Fibroblast of lung (primary cell): ENCODE measurements at regions not wholly inside any gene's neighbourhood (a gene's known extent, or its start where the extent isn't known, plus 50 kb on each side); places are given as distances from the start of the nearest gene placed in this dataset.

Source experiments
- DNase-seq, 2 donors: peaks; one replicate each; pipeline versions ENCODE4 v3.0.0 to v3.0.0-alpha.2; 2010; ENCODE audit warnings: low read depth in 2 of 2
- H2AFZ ChIP-seq: 2 replicates; pipeline ENCODE4 v1.5.1; 2012; ENCODE audit warnings: low read length, control low read depth, inconsistent platforms
- H3K27ac ChIP-seq: 2 replicates; pipeline ENCODE4 v1.5.1; 2011; ENCODE audit warnings: low read length, control low read depth; ENCODE audit not compliant: insufficient read depth
- H3K27me3 ChIP-seq: 2 replicates; pipeline ENCODE4 v1.5.1; 2011; ENCODE audit warnings: mild to moderate bottlenecking, low read length; ENCODE audit not compliant: control insufficient read depth, insufficient read depth
- H3K36me3 ChIP-seq: 2 replicates; pipeline ENCODE4 v1.5.1; 2011; ENCODE audit warnings: low read length; ENCODE audit not compliant: control insufficient read depth, insufficient read depth
- H3K4me1 ChIP-seq: 2 replicates; pipeline ENCODE4 v1.5.1; 2011; ENCODE audit warnings: low read length; ENCODE audit not compliant: control insufficient read depth, insufficient read depth; ENCODE audit errors: extremely low read depth
- H3K4me2 ChIP-seq: 2 replicates; pipeline ENCODE4 v1.5.1; 2011; ENCODE audit warnings: low read length, control low read depth; ENCODE audit not compliant: insufficient read depth; ENCODE audit errors: extremely low read depth
- H3K4me3 ChIP-seq, 4 experiments: fragments of 200-600 bp in 1 of 4; sonication (generic) in 1 of 4; replicated peaks in 1 of 4; 2 replicates each; pipeline ENCODE4 v1.5.1; 2011 to 2016; ENCODE audit warnings: low read length in 4 of 4, low read depth in 3 of 4, mild to moderate bottlenecking in 3 of 4, control low read depth in 2 of 4, inconsistent platforms in 1 of 4, mixed read lengths in 1 of 4; ENCODE audit not compliant: insufficient read depth in 1 of 4; ENCODE audit errors: control extremely low read depth in 1 of 4
- H3K79me2 ChIP-seq: 2 replicates; pipeline ENCODE4 v1.5.1; 2012; ENCODE audit warnings: mild to moderate bottlenecking, low read length, inconsistent platforms; ENCODE audit not compliant: control insufficient read depth, insufficient read depth
- H3K9ac ChIP-seq: 2 replicates; pipeline ENCODE4 v1.5.1; 2011; ENCODE audit warnings: mild to moderate bottlenecking, low read length, control low read depth; ENCODE audit not compliant: insufficient read depth
- H3K9me3 ChIP-seq: 2 replicates; pipeline ENCODE4 v1.5.1; 2012; ENCODE audit warnings: low read depth, low read length; ENCODE audit not compliant: control insufficient read depth, insufficient read depth
- H4K20me1 ChIP-seq: 2 replicates; pipeline ENCODE4 v1.5.1; 2011; ENCODE audit warnings: low read length; ENCODE audit not compliant: control insufficient read depth, insufficient read depth; ENCODE audit errors: extremely low read depth
- EZH2 ChIP-seq: IDR thresholded peaks from 2 replicates; pipeline ENCODE4 v1.5.1; 2012; ENCODE audit warnings: low read length, control low read depth, mild to moderate bottlenecking; ENCODE audit errors: missing control alignments
- TF ChIP-seq, protein P1 (sequence below), 2 donors: IDR thresholded peaks in 1 of 2; conservative IDR thresholded peaks in 1 of 2; 1 replicate in 1 of 2; 2 replicates in 1 of 2; pipeline ENCODE4 v1.5.1; 2011 to 2012; ENCODE audit warnings: low read length in 2 of 2, control low read depth in 1 of 2, inconsistent platforms in 1 of 2, low read depth in 1 of 2, mild to moderate bottlenecking in 1 of 2

DNA sequence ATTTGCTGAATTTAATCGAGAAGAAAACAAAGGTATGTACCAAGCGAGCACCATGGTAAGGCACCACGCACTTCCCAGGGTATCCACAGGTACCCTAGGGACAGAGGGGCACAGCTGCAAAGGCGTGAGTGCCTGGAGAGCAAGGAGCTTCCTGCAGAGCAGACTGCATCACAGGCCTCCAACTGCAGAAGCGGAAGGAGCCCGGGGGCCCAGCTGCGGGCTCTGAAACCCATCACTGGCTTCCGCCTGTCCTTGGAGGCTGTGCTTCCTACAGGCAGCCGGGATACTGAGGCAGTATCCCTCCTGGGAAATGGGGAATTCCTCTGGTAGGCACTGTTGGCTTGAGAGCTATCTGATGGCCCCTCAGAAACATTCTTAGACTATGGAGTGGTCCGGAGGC is 217.4 kb upstream of the GMDS start:
- Histone ChIP-seq H3K4me2 (no peak overlapping the region), H3K9me3 (no peaks in the 10 kb centered on the region), H3K27ac (no peak overlapping the region), H3K36me3 (no peaks in the 10 kb centered on the region), H3K27me3 (peaks cover 4% of the 10 kb centered on the region), H3K4me3 (no peak overlapping the region), H3K79me2 (no peaks in the 10 kb centered on the region), H3K9ac (no peak overlapping the region), H4K20me1 (no peaks in the 10 kb centered on the region), H3K4me1 (no peaks in the 10 kb centered on the region), H2AFZ (no peak overlapping the region)
- TF ChIP-seq, protein P1, sequence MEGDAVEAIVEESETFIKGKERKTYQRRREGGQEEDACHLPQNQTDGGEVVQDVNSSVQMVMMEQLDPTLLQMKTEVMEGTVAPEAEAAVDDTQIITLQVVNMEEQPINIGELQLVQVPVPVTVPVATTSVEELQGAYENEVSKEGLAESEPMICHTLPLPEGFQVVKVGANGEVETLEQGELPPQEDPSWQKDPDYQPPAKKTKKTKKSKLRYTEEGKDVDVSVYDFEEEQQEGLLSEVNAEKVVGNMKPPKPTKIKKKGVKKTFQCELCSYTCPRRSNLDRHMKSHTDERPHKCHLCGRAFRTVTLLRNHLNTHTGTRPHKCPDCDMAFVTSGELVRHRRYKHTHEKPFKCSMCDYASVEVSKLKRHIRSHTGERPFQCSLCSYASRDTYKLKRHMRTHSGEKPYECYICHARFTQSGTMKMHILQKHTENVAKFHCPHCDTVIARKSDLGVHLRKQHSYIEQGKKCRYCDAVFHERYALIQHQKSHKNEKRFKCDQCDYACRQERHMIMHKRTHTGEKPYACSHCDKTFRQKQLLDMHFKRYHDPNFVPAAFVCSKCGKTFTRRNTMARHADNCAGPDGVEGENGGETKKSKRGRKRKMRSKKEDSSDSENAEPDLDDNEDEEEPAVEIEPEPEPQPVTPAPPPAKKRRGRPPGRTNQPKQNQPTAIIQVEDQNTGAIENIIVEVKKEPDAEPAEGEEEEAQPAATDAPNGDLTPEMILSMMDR (conservative IDR thresholded peaks at IDR 0.05 in 1 of 2, IDR thresholded peaks at IDR 0.05 in 1 of 2; ENCODE audit: low read depth in 1 of 2, low read length in 2 of 2), result no peak
- no peak for TF ChIP-seq EZH2
- no peak for DNase-seq

DNA sequence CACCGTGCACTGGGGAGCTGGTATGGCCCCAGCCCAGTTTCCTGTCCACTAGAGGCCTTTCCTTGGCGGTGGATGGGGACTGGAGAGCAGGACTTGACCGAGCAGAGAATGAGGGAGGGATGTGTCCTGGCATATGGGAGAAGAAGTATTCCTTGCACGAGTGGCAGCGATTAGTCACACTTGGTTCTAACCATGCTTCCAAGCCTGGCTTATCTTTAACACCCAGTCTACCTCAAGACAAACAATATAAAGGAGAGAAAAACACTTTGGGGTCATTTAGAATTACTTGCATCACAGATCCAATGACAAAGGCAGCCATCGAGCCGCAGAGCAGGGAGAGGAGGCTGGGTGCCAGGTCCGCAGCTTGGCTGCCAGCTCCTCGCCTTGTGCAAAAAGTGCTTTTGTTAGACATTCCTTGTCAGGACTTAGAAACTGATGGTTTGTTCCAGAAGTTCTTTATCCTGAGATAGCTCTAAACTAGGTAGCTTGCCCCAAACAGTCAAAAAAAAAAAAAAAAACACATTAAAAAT is 214.9 kb upstream of the GMDS start:
- Histone ChIP-seq H3K27me3 (no peaks in the 10 kb centered on the region), H3K9me3 (no peaks in the 10 kb centered on the region), H3K9ac (no peak overlapping the region), H3K36me3 (no peaks in the 10 kb centered on the region), H4K20me1 (no peaks in the 10 kb centered on the region), H3K4me3 (no peak overlapping the region), H3K79me2 (no peaks in the 10 kb centered on the region), H2AFZ (no peak overlapping the region), H3K27ac (no peak overlapping the region), H3K4me1 (no peaks in the 10 kb centered on the region), H3K4me2 (no peak overlapping the region)
- TF ChIP-seq EZH2, result no peak
- TF ChIP-seq, protein P1 (conservative IDR thresholded peaks at IDR 0.05 in 1 of 2, IDR thresholded peaks at IDR 0.05 in 1 of 2; ENCODE audit: low read depth in 1 of 2, low read length in 2 of 2), result no peak
- peak in 1 of 2 donors; percentile 49 for DNase-seq

DNA sequence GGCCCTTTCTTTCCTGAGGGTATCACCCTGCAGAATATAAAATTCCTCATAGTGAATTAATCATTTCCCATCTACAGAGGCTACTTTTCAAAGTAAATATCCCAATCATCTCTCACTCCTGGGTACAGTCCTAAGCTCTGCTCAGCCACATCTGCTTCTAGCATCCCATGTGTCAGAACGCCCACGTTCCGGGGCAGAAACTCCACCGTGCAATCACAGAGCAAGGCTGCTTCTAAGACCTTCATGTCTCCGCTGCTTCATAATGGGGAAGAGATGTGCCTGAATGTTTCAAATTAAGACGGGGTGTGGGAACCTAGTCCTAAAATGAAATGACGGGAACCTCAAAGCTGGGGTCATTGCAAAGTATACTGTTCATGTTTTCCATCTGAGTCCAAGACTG is 208.8 kb upstream of the GMDS start:
- H3K79me2 ChIP-seq, result no peaks in the 10 kb centered on the region
- H3K27me3 ChIP-seq, result peaks cover 7% of the 10 kb centered on the region
- no peaks in the 10 kb centered on the region for H3K36me3 ChIP-seq
- no peak overlapping the region for H2AFZ ChIP-seq
- H3K4me2 ChIP-seq, result no peak overlapping the region
- no peak overlapping the region for H3K4me3 ChIP-seq
- no peak for DNase-seq
- H3K4me1 ChIP-seq, result no peaks in the 10 kb centered on the region
- H3K9ac ChIP-seq, result no peak overlapping the region
- TF ChIP-seq, protein P1 (conservative IDR thresholded peaks at IDR 0.05 in 1 of 2, IDR thresholded peaks at IDR 0.05 in 1 of 2; ENCODE audit: low read depth in 1 of 2, low read length in 2 of 2), result no peak
- TF ChIP-seq EZH2, result no peak
- H3K27ac ChIP-seq, result no peak overlapping the region
- H3K9me3 ChIP-seq, result no peaks in the 10 kb centered on the region
- H4K20me1 ChIP-seq, result no peaks in the 10 kb centered on the region
